ENCODE measurements at regions not wholly inside any gene's neighbourhood (a gene's known extent, or its start where the extent isn't known, plus 50 kb on each side); places are given as distances from the start of the nearest gene placed in this dataset.
"Not testable (repeated sequence)": the region's sequence is repeated elsewhere in the genome, so short reads cannot be mapped to it uniquely, and the experiment has no call there.

GRCh38 chr16:61150351-61150750, 885.9 kb downstream of the CDH8 start:
- DNase-seq = no peak

GRCh38 chr16:61149709-61150108, 886.5 kb downstream of the CDH8 start:
- no peak for DNase-seq

- DNase-seq = no peak
These were observed 887.3 kb downstream of the CDH8 start for GRCh38 chr16:61148930-61149329.

GRCh38 chr16:61146429-61146828, 889.8 kb downstream of the CDH8 start:
- DNase-seq = no peak

- no peak for DNase-seq
These were observed 904.8 kb downstream of the CDH8 start for GRCh38 chr16:61131447-61131846.

- DNase-seq = no peak
These were observed 907.5 kb downstream of the CDH8 start for GRCh38 chr16:61128545-61129323.

GRCh38 chr16:61105544-61105943, 930.7 kb downstream of the CDH8 start:
- DNase-seq = no peak

GRCh38 chr16:61098505-61098904, 937.7 kb downstream of the CDH8 start:
- DNase-seq = no peak

- DNase-seq = not testable (repeated sequence)
These were observed 944.9 kb downstream of the CDH8 start for GRCh38 chr16:61091300-61091699.

GRCh38 chr16:61083711-61084110, 952.5 kb downstream of the CDH8 start:
- DNase-seq = no peak

- DNase-seq = no peak
These were observed 961.9 kb downstream of the CDH8 start for GRCh38 chr16:61074324-61074723.

- no peak for DNase-seq
These were observed 978.6 kb downstream of the CDH8 start for GRCh38 chr16:61057635-61058034.

GRCh38 chr16:61050547-61050946, 985.7 kb downstream of the CDH8 start:
- no peak for DNase-seq

- DNase-seq = no peak
These were observed 990.3 kb downstream of the CDH8 start for GRCh38 chr16:61045931-61046330.

- no peak for DNase-seq
These were observed 993.5 kb downstream of the CDH8 start for GRCh38 chr16:61042737-61043136.

- no peak for DNase-seq
These were observed 1005.6 kb downstream of the CDH8 start for GRCh38 chr16:61030616-61031015.

GRCh38 chr16:61024180-61024900, 1011.9 kb downstream of the CDH8 start:
- no peak for DNase-seq

GRCh38 chr16:61014869-61015268, 1021.4 kb downstream of the CDH8 start:
- no peak for DNase-seq

- no peak for DNase-seq
These were observed 1028.5 kb downstream of the CDH8 start for GRCh38 chr16:61007694-61008093.

- no peak for DNase-seq
These were observed 1030.3 kb downstream of the CDH8 start for GRCh38 chr16:61005952-61006351.

- no peak for DNase-seq
These were observed 1033.6 kb downstream of the CDH8 start for GRCh38 chr16:61002479-61003204.

- DNase-seq = no peak
These were observed 1044.4 kb downstream of the CDH8 start for GRCh38 chr16:60991886-60992285.

- DNase-seq = no peak
These were observed 1046.6 kb downstream of the CDH8 start for GRCh38 chr16:60989592-60989991.

- DNase-seq = no peak
These were observed 1057.1 kb downstream of the CDH8 start for GRCh38 chr16:60979119-60979518.

All from stimulated activated CD8-positive, alpha-beta memory T cell treated with anti-CD3 and anti-CD28 coated beads, Interleukin-4, amount 100 ng/mL, for 48 hours (primary cell).